IMR-90 (cell line): ENCODE measurements at regions not wholly inside any gene's neighbourhood (a gene's known extent, or its start where the extent isn't known, plus 50 kb on each side); places are given as distances from the start of the nearest gene placed in this dataset.

Experiments
- ATAC-seq: fragments of 200-7000 bp; cut with Tn5 transposase; 2 replicates; pipeline ENCODE4 v1.9.1; 2020; ENCODE audit warnings: low read depth, mild to moderate bottlenecking, moderate library complexity
- BruUV-seq: library from RNA; stranded (reverse); fragments of 400-500 nt; replicated peaks from 2 replicates; lab custom pipeline; 2021; lab: Mats Ljungman, UMichigan
- CTCF ChIA-PET: fragments of 300-600 bp; formaldehyde crosslinking; extraction: SDS; loops from one replicate; lab custom pipeline; 2021; ENCODE audit warnings: antibody characterized with exemption; lab: Yijun Ruan, JAX
- POLR2A ChIA-PET: fragments of 300-600 bp; sonication (Branson Sonifier 250); formaldehyde crosslinking; loops from one replicate; lab custom pipeline; 2022; ENCODE audit warnings: antibody characterized with exemption; ENCODE audit not compliant: unreplicated experiment; lab: Charles Lee
- DNase-seq: peaks from one replicate; pipeline ENCODE4 v3.0.0; 2013
- H2AFZ ChIP-seq: replicated peaks from 2 replicates; pipeline ENCODE3; 2013; ENCODE audit warnings: low read length, mild to moderate bottlenecking; ENCODE audit not compliant: poor library complexity
- H2AK5ac ChIP-seq: 2 replicates; pipeline ENCODE4 v1.6.1; 2013; ENCODE audit warnings: low read depth, low read length, inconsistent platforms
- H2AK9ac ChIP-seq: replicated peaks from 2 replicates; pipeline ENCODE3; 2013; ENCODE audit warnings: mild to moderate bottlenecking, low read depth, low read length, moderate library complexity; ENCODE audit not compliant: poor library complexity
- H2BK120ac ChIP-seq: 2 replicates; pipeline ENCODE4 v1.6.1; 2013; ENCODE audit warnings: low read depth, low read length, inconsistent platforms
- H2BK15ac ChIP-seq: 3 replicates; pipeline ENCODE4 v1.6.1; 2013; ENCODE audit warnings: low read depth, low read length, inconsistent platforms
- H2BK20ac ChIP-seq: 2 replicates; pipeline ENCODE4 v1.6.1; 2013; ENCODE audit warnings: low read depth, mild to moderate bottlenecking, inconsistent platforms, low read length, moderate library complexity
- H2BK5ac ChIP-seq: 2 replicates; pipeline ENCODE4 v1.6.1; 2013; ENCODE audit warnings: mild to moderate bottlenecking, low read depth, low read length, inconsistent platforms; ENCODE audit not compliant: poor library complexity, severe bottlenecking
- H3K14ac ChIP-seq: replicated peaks from 2 replicates; pipeline ENCODE4 v1.6.1; 2013; ENCODE audit warnings: low read depth, low read length, inconsistent platforms
- H3K18ac ChIP-seq: 2 replicates; pipeline ENCODE4 v1.6.1; 2013; ENCODE audit warnings: low read depth, low read length, control low read depth
- H3K23ac ChIP-seq: 2 replicates; pipeline ENCODE4 v1.6.1; 2013; ENCODE audit warnings: low read depth, low read length, inconsistent platforms
- H3K27ac ChIP-seq: 2 replicates; pipeline ENCODE4 v1.5.1; 2013; ENCODE audit warnings: mild to moderate bottlenecking, control low read depth, low read length; ENCODE audit not compliant: insufficient read depth
- H3K27me3 ChIP-seq: 2 replicates; pipeline ENCODE4 v1.6.1; 2013; ENCODE audit warnings: low read length; ENCODE audit not compliant: control insufficient read depth, insufficient read depth
- H3K36me3 ChIP-seq: 2 replicates; pipeline ENCODE4 v1.6.1; 2013; ENCODE audit warnings: low read length, mixed read lengths; ENCODE audit not compliant: control insufficient read depth, insufficient read depth
- H3K4ac ChIP-seq: 2 replicates; pipeline ENCODE4 v1.6.1; 2013; ENCODE audit warnings: low read depth, low read length, inconsistent platforms
- H3K4me1 ChIP-seq: 2 replicates; pipeline ENCODE4 v1.6.1; 2013; ENCODE audit warnings: low read length, mixed read lengths; ENCODE audit not compliant: control insufficient read depth, insufficient read depth
- H3K4me2 ChIP-seq: 2 replicates; pipeline ENCODE4 v1.6.1; 2013; ENCODE audit warnings: low read depth, mild to moderate bottlenecking, control low read depth, low read length, moderate library complexity
- H3K4me3 ChIP-seq: 2 replicates; pipeline ENCODE4 v1.5.1; 2013; ENCODE audit warnings: low read depth, mild to moderate bottlenecking, control low read depth, low read length, moderate library complexity; ENCODE audit not compliant: insufficient read depth
- H3K56ac ChIP-seq: 2 replicates; pipeline ENCODE4 v1.6.1; 2013; ENCODE audit warnings: low read length, inconsistent platforms; ENCODE audit not compliant: insufficient read depth; ENCODE audit errors: extremely low read depth
- H3K79me1 ChIP-seq, 2 experiments: 2 replicates each; pipeline ENCODE4 v1.6.1; 2013; ENCODE audit warnings: low read length in 2 of 2, inconsistent platforms in 1 of 2, low read depth in 1 of 2
- H3K9ac ChIP-seq: 2 replicates; pipeline ENCODE4 v1.6.1; 2013; ENCODE audit warnings: low read depth, low read length, control low read depth
- H3K9me1 ChIP-seq: 2 replicates; pipeline ENCODE4 v1.6.1; 2013; ENCODE audit warnings: low read length, inconsistent platforms; ENCODE audit not compliant: insufficient read depth
- H3K9me3 ChIP-seq: 2 replicates; pipeline ENCODE4 v1.6.1; 2013; ENCODE audit warnings: low read length; ENCODE audit not compliant: control insufficient read depth, insufficient read depth
- H4K20me1 ChIP-seq: 2 replicates; pipeline ENCODE4 v1.6.1; 2013; ENCODE audit warnings: low read length, inconsistent platforms; ENCODE audit not compliant: insufficient read depth
- H4K5ac ChIP-seq: 2 replicates; pipeline ENCODE4 v1.6.1; 2013; ENCODE audit warnings: mild to moderate bottlenecking, low read depth, low read length, control low read depth
- H4K8ac ChIP-seq, 2 experiments: 2 replicates each; pipeline ENCODE4 v1.6.1; 2013; ENCODE audit warnings: low read depth in 2 of 2, low read length in 2 of 2, control low read depth in 1 of 2, inconsistent platforms in 1 of 2
- H4K91ac ChIP-seq: 2 replicates; pipeline ENCODE4 v1.6.1; 2013; ENCODE audit warnings: low read depth, low read length, inconsistent platforms; ENCODE audit not compliant: insufficient read depth
- BHLHE40 ChIP-seq: fragments of 150-350 bp; IDR thresholded peaks from 2 replicates; pipeline ENCODE4 v1.6.1; 2016; ENCODE audit warnings: mild to moderate bottlenecking, low read depth, low read length
- CEBPB ChIP-seq: IDR thresholded peaks from 2 replicates; pipeline ENCODE4 v1.6.1; 2012; ENCODE audit warnings: low read depth, low read length, improper control_type of control experiment
- CHD1 ChIP-seq: IDR thresholded peaks from 2 replicates; pipeline ENCODE4 v1.6.1; 2012; ENCODE audit warnings: low read depth, low read length, improper control_type of control experiment
- FOS ChIP-seq: fragments of 150-350 bp; IDR thresholded peaks from 2 replicates; pipeline ENCODE4 v1.6.1; 2016; ENCODE audit warnings: low read depth, low read length
- MAFK ChIP-seq: IDR thresholded peaks from 2 replicates; pipeline ENCODE4 v1.6.1; 2012; ENCODE audit warnings: low read depth, low read length, improper control_type of control experiment
- MAZ ChIP-seq: IDR thresholded peaks from 2 replicates; pipeline ENCODE4 v1.6.1; 2012; ENCODE audit warnings: low read depth, mild to moderate bottlenecking, low read length, improper control_type of control experiment, moderate library complexity, borderline replicate concordance
- MXI1 ChIP-seq: IDR thresholded peaks from 2 replicates; pipeline ENCODE4 v1.6.1; 2012; ENCODE audit warnings: low read depth, mild to moderate bottlenecking, low read length, moderate library complexity, borderline replicate concordance
- NFE2L2 ChIP-seq: fragments of 150-350 bp; IDR thresholded peaks from 2 replicates; pipeline ENCODE4 v1.6.1; 2016; ENCODE audit warnings: low read depth, mild to moderate bottlenecking, low read length
- POLR2A ChIP-seq: IDR thresholded peaks from 2 replicates; pipeline ENCODE4 v1.6.1; 2012; ENCODE audit warnings: mild to moderate bottlenecking, low read depth, low read length
- RAD21 ChIP-seq: IDR thresholded peaks from 2 replicates; pipeline ENCODE4 v1.6.1; 2012; ENCODE audit warnings: low read length, improper control_type of control experiment
- RCOR1 ChIP-seq: IDR thresholded peaks from 2 replicates; pipeline ENCODE4 v1.6.1; 2012; ENCODE audit warnings: mild to moderate bottlenecking, low read length, improper control_type of control experiment; ENCODE audit not compliant: insufficient replicate concordance
- RFX5 ChIP-seq: IDR thresholded peaks from 2 replicates; pipeline ENCODE4 v1.8.0; 2012; ENCODE audit warnings: low read depth, mild to moderate bottlenecking, low read length, moderate library complexity
- SMC3 ChIP-seq: fragments of 150-350 bp; IDR thresholded peaks from 2 replicates; pipeline ENCODE4 v1.6.1; 2016; ENCODE audit warnings: low read depth, mild to moderate bottlenecking, antibody characterized with exemption, low read length, moderate library complexity
- WGBS, 2 experiments: methylation state at CpG; one replicate each; pipeline versions ENCODE4 v1.1.5 to v1.1.7; 2013; ENCODE audit warnings: missing lambda C conversion rate in 2 of 2; ENCODE audit not compliant: insufficient read length in 1 of 2; ENCODE audit errors: extremely low coverage in 2 of 2; 5-methylcytosine and 5-hydroxymethylcytosine counted together
- dilution Hi-C: fragments of 300-500 bp; cut with HindIII; formaldehyde crosslinking; loops from one replicate; pipeline ENCODE4 v1.14.3; 2018; ENCODE audit warnings: low sequenced_read_pairs; ENCODE audit not compliant: unreplicated experiment
- in situ Hi-C: fragments of 300-500 bp; cut with MboI; formaldehyde crosslinking; loops from 3 replicates; pipeline ENCODE4 v1.14.3; 2019; ENCODE audit warnings: low sequenced_read_pairs, inconsistent platforms, mixed read lengths
- intact Hi-C: fragments of 100-400 bp; cut with micrococcal nuclease; formaldehyde crosslinking; loops from 2 replicates; pipeline ENCODE4 v1.10.0; 2022
- TF ChIP-seq, protein P1 (sequence below): fragments of 150-350 bp; IDR thresholded peaks from 2 replicates; pipeline ENCODE4 v1.6.1; 2016; ENCODE audit warnings: low read depth, mild to moderate bottlenecking, low read length, moderate library complexity, borderline replicate concordance
- TF ChIP-seq, protein P2 (sequence below): fragments of 150-350 bp; IDR thresholded peaks from 2 replicates; pipeline ENCODE4 v1.6.1; 2017; ENCODE audit warnings: mild to moderate bottlenecking, antibody characterized with exemption, low read length, low read depth
- TF ChIP-seq, protein P3 (sequence below): conservative IDR thresholded peaks from 2 replicates; pipeline ENCODE4 v1.5.1; 2012; ENCODE audit warnings: mild to moderate bottlenecking, low read depth, low read length, improper control_type of control experiment

- H3K27ac ChIP-seq: no peak overlapping the region
- H2AFZ ChIP-seq: no peak overlapping the region
- no peak for ATAC-seq
- in situ Hi-C loops: no loop called here
- H3K56ac ChIP-seq: no peak overlapping the region
- H3K27me3 ChIP-seq: no peaks in the 10 kb centered on the region
- dilution Hi-C loops: no loop called here
- H3K9me1 ChIP-seq: no peaks in the 10 kb centered on the region
- no peak overlapping the region for H2AK5ac ChIP-seq
- no peak overlapping the region for H4K91ac ChIP-seq
- no peak overlapping the region for H3K4me3 ChIP-seq
- H4K20me1 ChIP-seq: no peaks in the 10 kb centered on the region
- no peak overlapping the region for H2AK9ac ChIP-seq
- POLR2A ChIA-PET: no interaction called here
- no peaks in the 10 kb centered on the region for H3K4me1 ChIP-seq
- TF ChIP-seq FOS (no peak), RAD21 (no peak), MXI1 (no peak), CHD1 (no peak), NFE2L2 (no peak), MAZ (no peak), BHLHE40 (no peak), SMC3 (no peak), MAFK (no peak), RFX5 (no peak), RCOR1 (no peak), POLR2A (no peak), CEBPB (no peak)
- TF ChIP-seq, protein P1, sequence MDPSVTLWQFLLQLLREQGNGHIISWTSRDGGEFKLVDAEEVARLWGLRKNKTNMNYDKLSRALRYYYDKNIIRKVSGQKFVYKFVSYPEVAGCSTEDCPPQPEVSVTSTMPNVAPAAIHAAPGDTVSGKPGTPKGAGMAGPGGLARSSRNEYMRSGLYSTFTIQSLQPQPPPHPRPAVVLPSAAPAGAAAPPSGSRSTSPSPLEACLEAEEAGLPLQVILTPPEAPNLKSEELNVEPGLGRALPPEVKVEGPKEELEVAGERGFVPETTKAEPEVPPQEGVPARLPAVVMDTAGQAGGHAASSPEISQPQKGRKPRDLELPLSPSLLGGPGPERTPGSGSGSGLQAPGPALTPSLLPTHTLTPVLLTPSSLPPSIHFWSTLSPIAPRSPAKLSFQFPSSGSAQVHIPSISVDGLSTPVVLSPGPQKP: no peak
- TF ChIP-seq, protein P2, sequence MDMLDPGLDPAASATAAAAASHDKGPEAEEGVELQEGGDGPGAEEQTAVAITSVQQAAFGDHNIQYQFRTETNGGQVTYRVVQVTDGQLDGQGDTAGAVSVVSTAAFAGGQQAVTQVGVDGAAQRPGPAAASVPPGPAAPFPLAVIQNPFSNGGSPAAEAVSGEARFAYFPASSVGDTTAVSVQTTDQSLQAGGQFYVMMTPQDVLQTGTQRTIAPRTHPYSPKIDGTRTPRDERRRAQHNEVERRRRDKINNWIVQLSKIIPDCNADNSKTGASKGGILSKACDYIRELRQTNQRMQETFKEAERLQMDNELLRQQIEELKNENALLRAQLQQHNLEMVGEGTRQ: no peak
- TF ChIP-seq, protein P3, sequence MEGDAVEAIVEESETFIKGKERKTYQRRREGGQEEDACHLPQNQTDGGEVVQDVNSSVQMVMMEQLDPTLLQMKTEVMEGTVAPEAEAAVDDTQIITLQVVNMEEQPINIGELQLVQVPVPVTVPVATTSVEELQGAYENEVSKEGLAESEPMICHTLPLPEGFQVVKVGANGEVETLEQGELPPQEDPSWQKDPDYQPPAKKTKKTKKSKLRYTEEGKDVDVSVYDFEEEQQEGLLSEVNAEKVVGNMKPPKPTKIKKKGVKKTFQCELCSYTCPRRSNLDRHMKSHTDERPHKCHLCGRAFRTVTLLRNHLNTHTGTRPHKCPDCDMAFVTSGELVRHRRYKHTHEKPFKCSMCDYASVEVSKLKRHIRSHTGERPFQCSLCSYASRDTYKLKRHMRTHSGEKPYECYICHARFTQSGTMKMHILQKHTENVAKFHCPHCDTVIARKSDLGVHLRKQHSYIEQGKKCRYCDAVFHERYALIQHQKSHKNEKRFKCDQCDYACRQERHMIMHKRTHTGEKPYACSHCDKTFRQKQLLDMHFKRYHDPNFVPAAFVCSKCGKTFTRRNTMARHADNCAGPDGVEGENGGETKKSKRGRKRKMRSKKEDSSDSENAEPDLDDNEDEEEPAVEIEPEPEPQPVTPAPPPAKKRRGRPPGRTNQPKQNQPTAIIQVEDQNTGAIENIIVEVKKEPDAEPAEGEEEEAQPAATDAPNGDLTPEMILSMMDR: no peak
- H3K14ac ChIP-seq: no peak overlapping the region
- no peak overlapping the region for H3K4ac ChIP-seq
- no peaks in the 10 kb centered on the region for H3K36me3 ChIP-seq
- H4K8ac ChIP-seq: no peak overlapping the region
- DNase-seq: no peak
- H3K18ac ChIP-seq: no peak overlapping the region
- intact Hi-C loops: no loop called here
- H3K23ac ChIP-seq: no peak overlapping the region
- peaks cover 20% of the 10 kb centered on the region for H3K9me3 ChIP-seq
- no peak overlapping the region for H3K4me2 ChIP-seq
- H2BK20ac ChIP-seq: no peak overlapping the region
- H2BK15ac ChIP-seq: no peak overlapping the region
- H3K79me1 ChIP-seq: no peaks in the 10 kb centered on the region
- WGBS, 2 experiments: 34% methylated on average over 15 of the region's 33 CpGs; no CpG with 5 or more reads in 1 of the 2 experiments
- no peak overlapping the region for H2BK120ac ChIP-seq
- H4K5ac ChIP-seq: no peak overlapping the region
- H3K9ac ChIP-seq: no peak overlapping the region
- no peak overlapping the region for H2BK5ac ChIP-seq
- CTCF ChIA-PET: no interaction called here
- BruUV-seq: no TSS peak
Measured at GRCh38 chr16:35255186-35255803, 1795.9 kb downstream of the TP53TG3F start.
